Right atrium auricular region (tissue), 2 donors: ENCODE measurements at regions not wholly inside any gene's neighbourhood (a gene's known extent, or its start where the extent isn't known, plus 50 kb on each side); places are given as distances from the start of the nearest gene placed in this dataset.

Experiments used
- DNase-seq: peaks from one replicate; pipeline ENCODE4 v3.0.0-alpha.2; 2019; ENCODE audit warnings: low spot score
- H3K27ac ChIP-seq, 2 donors: fragments of 200-600 bp; sonication (generic); 1 replicate in 1 of 2; 2 replicates in 1 of 2; pipeline ENCODE4 v1.5.1; 2016 to 2019
- H3K27me3 ChIP-seq, 2 donors: fragments of 200-600 bp; sonication (generic); one replicate each; pipeline versions ENCODE4 v1.5.1 to v1.6.0; 2017 to 2019
- H3K36me3 ChIP-seq: fragments of 200-600 bp; sonication (generic); one replicate; pipeline ENCODE4 v1.5.1; 2016
- H3K4me1 ChIP-seq, 2 donors: fragments of 200-600 bp; sonication (generic); one replicate each; pipeline versions ENCODE4 v1.5.1 to v1.6.0; 2017 to 2019
- H3K4me3 ChIP-seq, 2 donors: fragments of 200-600 bp; sonication (generic); 1 replicate in 1 of 2; 2 replicates in 1 of 2; pipeline ENCODE4 v1.5.1; 2017 to 2019; ENCODE audit warnings: mild to moderate bottlenecking in 1 of 2, moderate library complexity in 1 of 2
- H3K9me3 ChIP-seq, 2 donors: fragments of 200-600 bp; sonication (generic); one replicate each; pipeline ENCODE4 v1.5.1; 2019
- TF ChIP-seq, protein P1 (sequence below), 2 donors: fragments of 200-600 bp; sonication (generic); IDR thresholded peaks; one replicate each; pipeline ENCODE4 v1.5.1; 2019; ENCODE audit warnings: antibody characterized with exemption in 2 of 2

GRCh38 chr13:84658491-84659358, 776.5 kb upstream of the SLITRK1 start:
- no peaks in the 10 kb centered on the region for H3K4me1 ChIP-seq
- H3K27ac ChIP-seq = no peak overlapping the region
- no peak for DNase-seq
- TF ChIP-seq, protein P1, sequence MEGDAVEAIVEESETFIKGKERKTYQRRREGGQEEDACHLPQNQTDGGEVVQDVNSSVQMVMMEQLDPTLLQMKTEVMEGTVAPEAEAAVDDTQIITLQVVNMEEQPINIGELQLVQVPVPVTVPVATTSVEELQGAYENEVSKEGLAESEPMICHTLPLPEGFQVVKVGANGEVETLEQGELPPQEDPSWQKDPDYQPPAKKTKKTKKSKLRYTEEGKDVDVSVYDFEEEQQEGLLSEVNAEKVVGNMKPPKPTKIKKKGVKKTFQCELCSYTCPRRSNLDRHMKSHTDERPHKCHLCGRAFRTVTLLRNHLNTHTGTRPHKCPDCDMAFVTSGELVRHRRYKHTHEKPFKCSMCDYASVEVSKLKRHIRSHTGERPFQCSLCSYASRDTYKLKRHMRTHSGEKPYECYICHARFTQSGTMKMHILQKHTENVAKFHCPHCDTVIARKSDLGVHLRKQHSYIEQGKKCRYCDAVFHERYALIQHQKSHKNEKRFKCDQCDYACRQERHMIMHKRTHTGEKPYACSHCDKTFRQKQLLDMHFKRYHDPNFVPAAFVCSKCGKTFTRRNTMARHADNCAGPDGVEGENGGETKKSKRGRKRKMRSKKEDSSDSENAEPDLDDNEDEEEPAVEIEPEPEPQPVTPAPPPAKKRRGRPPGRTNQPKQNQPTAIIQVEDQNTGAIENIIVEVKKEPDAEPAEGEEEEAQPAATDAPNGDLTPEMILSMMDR (IDR thresholded peaks at IDR 0.05) = no peak
- H3K9me3 ChIP-seq = no peaks in the 10 kb centered on the region
- no peak overlapping the region for H3K4me3 ChIP-seq
- H3K36me3 ChIP-seq = no peaks in the 10 kb centered on the region
- no peaks in the 10 kb centered on the region for H3K27me3 ChIP-seq

DNA sequence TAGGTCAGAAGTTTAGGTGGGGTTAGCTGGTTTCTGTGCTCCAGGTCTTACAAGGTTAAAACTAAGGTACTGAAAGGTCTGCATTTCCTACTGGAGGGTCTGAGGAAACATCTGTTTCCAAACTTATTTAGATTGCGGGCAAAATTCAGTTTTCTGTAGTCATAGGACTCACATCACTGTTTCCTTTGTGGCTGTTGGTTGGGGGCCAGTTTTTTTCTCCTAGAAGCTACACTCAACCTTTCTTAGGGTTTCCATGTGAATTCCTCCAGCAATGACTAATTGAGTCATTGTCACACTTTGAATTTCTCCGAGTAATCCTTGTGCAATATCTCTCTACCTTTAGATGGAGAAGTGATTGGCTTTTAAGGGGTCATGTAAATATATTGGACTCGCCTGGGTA, 773.4 kb upstream of the SLITRK1 start:
- no peaks in the 10 kb centered on the region for H3K27me3 ChIP-seq
- H3K36me3 ChIP-seq = no peaks in the 10 kb centered on the region
- no peak overlapping the region for H3K27ac ChIP-seq
- H3K4me1 ChIP-seq = no peaks in the 10 kb centered on the region
- no peak for DNase-seq
- H3K4me3 ChIP-seq = no peak overlapping the region
- H3K9me3 ChIP-seq = no peaks in the 10 kb centered on the region
- TF ChIP-seq, protein P1 (IDR thresholded peaks at IDR 0.05) = no peak

- no peaks in the 10 kb centered on the region for H3K27me3 ChIP-seq
- no peak for DNase-seq
- no peaks in the 10 kb centered on the region for H3K9me3 ChIP-seq
- TF ChIP-seq, protein P1 (IDR thresholded peaks at IDR 0.05) = no peak
- H3K4me1 ChIP-seq = no peaks in the 10 kb centered on the region
- H3K27ac ChIP-seq = peak overlapping the region; percentile 24 to 80
- no peaks in the 10 kb centered on the region for H3K36me3 ChIP-seq
- no peak overlapping the region for H3K4me3 ChIP-seq
These were observed 772.5 kb upstream of the SLITRK1 start for GRCh38 chr13:84654654-84655275.

GRCh38 chr13:84653915-84654534, 771.8 kb upstream of the SLITRK1 start:
- no peak for DNase-seq

DNA sequence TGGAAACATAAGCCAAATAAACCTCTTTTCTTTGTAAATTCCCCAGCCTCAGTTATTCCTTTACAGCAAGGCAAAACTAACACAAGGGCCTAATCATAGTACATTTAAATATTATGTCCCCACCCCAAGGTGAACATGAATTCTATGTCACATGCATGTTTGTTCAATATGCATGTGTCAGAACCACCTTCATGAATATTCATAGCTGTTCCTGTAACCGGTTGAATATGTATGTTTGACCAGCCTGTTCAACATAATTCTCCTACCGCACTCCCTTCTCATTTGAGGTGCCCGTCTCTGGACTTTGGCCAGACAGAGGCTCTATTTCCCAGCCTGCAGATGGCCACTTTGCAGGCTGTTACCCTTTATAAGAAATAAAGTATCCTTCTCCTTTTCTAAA, 769.4 kb upstream of the SLITRK1 start:
- Histone ChIP-seq H3K9me3 (no peaks in the 10 kb centered on the region), H3K27ac (peak overlapping the region in 1 of 2 donors; percentile 71), H3K4me3 (no peak overlapping the region), H3K36me3 (no peaks in the 10 kb centered on the region), H3K27me3 (no peaks in the 10 kb centered on the region), H3K4me1 (no peaks in the 10 kb centered on the region)
- no peak for DNase-seq
- TF ChIP-seq, protein P1 (IDR thresholded peaks at IDR 0.05) = no peak

More at GRCh38 chr13:84653915-84654534, 771.8 kb upstream of the SLITRK1 start:
- Histone ChIP-seq H3K9me3 (no peaks in the 10 kb centered on the region), H3K27me3 (no peaks in the 10 kb centered on the region), H3K4me3 (no peak overlapping the region), H3K27ac (peak overlapping the region; percentile 24 to 80), H3K4me1 (no peaks in the 10 kb centered on the region), H3K36me3 (no peaks in the 10 kb centered on the region)
- TF ChIP-seq, protein P1 (IDR thresholded peaks at IDR 0.05) = no peak
